GM18858 (cell line): ENCODE measurements at regions not wholly inside any gene's neighbourhood (a gene's known extent, or its start where the extent isn't known, plus 50 kb on each side); places are given as distances from the start of the nearest gene placed in this dataset.
"Not testable (repeated sequence)": the region's sequence is repeated elsewhere in the genome, so short reads cannot be mapped to it uniquely, and the experiment has no call there.

Experiments
- ATAC-seq: cut with Tn5 transposase; IDR thresholded peaks from one replicate; pipeline ENCODE4 v1.9.1; 2021; ENCODE audit not compliant: unreplicated experiment

GRCh38 chr4:104330125-104330905 lies 164.4 kb downstream of the CXXC4 start:
- ATAC-seq: no peak

GRCh38 chr4:104326991-104327694 lies 167.6 kb downstream of the CXXC4 start:
- not testable (repeated sequence) for ATAC-seq

- no peak for ATAC-seq
These were observed 192.0 kb downstream of the CXXC4 start for GRCh38 chr4:104302731-104303130.

GRCh38 chr4:104294811-104295210 lies 199.9 kb downstream of the CXXC4 start:
- ATAC-seq: no peak

- ATAC-seq: no peak
These were observed 207.8 kb downstream of the CXXC4 start for GRCh38 chr4:104286867-104287266.

- ATAC-seq: no peak
These were observed 211.4 kb downstream of the CXXC4 start for GRCh38 chr4:104283303-104283702.

DNA sequence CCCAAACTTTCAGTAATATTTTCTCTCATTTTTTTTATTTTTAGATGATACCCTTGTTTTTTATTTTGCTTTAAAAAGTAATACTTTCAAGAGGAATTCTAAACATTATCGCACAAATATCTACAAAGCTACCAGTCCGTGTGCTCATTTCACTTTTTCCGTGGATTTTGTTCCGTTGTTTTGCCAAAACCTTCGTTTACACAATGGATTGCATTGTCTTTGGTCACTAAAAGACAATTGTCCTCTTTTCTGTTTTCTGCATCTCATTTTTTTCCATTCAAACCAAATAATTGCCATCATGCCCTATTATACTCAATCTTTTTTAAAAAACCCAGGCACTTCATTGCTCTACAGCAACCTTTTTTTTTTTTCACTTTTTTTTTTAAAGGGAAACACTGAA lies 214.9 kb downstream of the CXXC4 start:
- ATAC-seq: no peak

- ATAC-seq: no peak
These were observed 221.7 kb downstream of the CXXC4 start for GRCh38 chr4:104272966-104273365.

GRCh38 chr4:104269603-104270002 lies 225.1 kb downstream of the CXXC4 start:
- not testable (repeated sequence) for ATAC-seq

DNA sequence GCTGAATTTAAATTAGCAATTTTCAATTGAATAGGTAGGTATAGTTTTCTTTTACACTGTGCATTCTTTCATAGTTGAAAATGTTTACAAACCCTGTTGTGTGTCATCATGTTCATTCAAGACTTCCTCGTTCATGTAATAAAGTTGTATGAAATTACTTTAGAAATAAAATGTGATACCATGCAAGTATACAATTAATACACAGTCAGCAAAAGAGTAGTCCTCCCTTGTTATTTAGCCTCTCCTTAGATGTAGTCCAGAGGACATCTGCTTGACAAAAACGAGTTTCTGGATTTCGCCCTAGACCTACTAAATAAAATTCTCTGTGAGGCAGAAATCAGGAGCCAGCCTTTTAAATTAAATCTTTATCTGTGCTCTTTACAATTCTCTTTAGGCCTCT lies 231.6 kb downstream of the CXXC4 start:
- no peak for ATAC-seq

DNA sequence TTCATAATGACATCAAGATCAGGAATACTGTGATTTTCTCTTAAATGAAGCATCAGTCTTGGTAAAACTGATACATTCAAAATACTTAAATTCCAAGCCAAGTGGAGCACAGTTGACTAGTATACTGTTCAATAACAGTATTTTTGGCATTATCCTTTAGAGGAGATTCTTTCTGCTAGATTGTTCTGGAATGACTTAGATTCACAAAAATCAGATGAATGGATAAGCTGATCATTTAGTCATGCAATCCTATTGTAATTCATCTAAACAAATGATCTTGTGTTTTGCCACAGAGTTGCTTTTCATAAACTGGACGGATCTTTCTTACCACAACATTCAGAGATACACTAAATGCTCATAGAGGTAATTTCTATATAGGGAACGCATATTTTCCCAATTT lies 232.0 kb downstream of the CXXC4 start:
- ATAC-seq: no peak

- ATAC-seq: no peak
These were observed 246.0 kb downstream of the CXXC4 start for GRCh38 chr4:104248726-104249125.

DNA sequence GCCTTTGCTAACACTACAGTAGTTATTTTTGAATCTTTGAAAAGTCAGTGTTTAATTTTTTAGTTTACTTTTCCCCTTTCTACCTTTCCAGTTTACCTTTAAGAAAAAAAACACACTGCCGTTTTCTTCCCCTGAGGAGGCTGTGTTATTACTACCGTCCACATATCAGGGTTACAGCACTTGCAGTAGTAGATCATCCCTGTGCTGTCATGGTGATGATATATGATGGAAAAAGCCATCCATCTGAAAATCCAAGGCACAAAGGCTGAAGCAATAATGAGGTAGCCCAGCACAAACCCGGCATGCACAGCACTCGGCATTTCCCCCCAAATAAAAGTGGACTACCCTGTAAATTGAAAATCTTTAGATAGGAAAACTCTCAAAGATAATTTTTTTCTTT lies 258.7 kb downstream of the CXXC4 start:
- no peak for ATAC-seq

- no peak for ATAC-seq
These were observed 277.2 kb downstream of the CXXC4 start for GRCh38 chr4:104217526-104217925.

DNA sequence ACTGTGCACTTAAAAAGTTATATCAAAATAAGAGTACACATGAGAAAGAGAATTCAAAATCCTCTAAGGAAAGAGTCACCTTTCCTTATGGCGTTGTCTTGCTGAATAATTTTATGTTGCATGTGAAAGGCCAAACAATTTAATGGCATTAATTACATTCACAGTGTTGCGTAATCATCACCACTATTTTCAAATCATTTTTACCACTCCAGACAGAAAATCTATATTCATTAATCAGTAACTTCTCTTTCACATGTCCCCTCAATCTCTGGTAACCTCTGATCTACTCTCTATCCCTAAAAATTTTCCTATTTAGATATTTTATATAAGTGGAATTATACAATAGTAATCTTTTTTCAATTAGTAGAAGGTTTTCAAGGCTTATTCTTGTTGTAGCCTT lies 283.0 kb downstream of the CXXC4 start:
- ATAC-seq: no peak

GRCh38 chr4:104210420-104210819 lies 284.3 kb downstream of the CXXC4 start:
- ATAC-seq: no peak

DNA sequence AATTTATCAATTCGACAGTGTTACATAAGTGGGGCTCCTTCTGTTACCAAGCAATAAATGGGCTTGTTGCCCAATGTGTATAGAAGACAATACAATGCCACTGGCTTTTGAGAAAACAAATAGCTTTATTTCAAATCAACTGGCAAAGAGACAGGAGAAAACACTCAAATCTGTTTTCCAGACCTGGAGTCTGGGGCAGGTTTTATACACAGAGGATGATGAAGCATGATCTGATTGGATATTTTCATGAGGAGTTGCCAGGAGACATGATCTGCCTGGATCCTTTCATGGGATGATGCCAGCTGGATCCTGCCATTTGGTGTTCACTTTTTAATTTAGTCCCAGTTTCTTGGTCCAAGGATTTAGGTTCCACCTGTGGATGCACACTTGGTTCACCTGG lies 287.9 kb downstream of the CXXC4 start:
- no peak for ATAC-seq

DNA sequence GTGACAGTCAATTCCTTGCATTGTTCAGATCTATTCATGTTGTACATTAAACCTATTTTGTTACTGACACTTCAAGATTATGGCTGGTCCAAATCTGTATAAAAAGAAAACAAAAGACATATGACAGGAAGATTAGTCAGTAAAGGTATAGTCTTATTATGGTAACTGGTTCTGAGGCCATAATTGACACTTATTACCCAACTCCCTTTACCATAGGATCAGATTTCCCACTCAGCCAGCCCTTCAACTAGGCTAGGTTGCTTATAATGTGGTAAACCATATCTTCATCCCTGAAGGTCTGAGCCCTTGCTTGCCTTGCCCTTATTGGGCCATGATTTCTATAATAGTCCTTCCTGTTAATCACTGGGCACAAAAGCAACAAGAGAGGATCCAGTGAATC lies 289.6 kb downstream of the CXXC4 start:
- ATAC-seq: no peak

GRCh38 chr4:104188301-104188700 lies 306.4 kb downstream of the CXXC4 start:
- no peak for ATAC-seq

DNA sequence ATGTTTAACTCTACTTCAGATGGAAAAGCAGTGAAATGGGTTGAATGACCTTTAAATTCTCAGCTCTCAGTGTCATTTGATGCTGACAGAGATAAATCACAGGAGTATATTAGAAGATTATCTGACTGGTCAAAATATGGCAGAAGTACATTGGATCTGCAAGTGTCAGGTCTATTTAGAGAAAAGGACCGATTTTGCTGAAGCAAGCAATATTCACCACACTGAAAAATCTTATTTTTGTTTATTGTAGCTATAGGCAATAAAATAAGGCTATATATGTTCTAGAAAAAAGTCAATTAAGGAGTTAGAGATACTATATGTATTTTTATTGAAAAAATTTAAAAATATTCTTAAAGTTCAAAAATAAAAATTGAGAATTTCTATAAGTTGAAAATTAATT lies 325.3 kb downstream of the CXXC4 start:
- no peak for ATAC-seq

DNA sequence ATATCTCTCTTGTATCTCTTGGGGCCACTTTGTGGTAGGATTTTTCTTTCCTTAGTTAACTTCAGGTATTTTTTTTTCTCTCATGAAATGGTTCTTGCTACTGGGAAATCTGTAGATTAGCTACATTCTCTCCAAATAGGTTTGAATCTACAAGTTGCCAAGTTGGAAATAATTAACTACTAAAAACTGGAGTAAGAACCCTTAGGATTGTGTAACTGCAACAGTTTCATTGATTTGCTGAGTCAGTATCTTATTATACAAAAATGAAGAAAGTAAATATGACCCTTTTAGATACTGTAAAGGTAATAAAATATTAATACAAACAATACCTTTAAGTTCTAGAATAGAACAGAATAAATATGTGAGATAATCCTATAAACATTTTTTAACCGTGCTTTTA lies 327.9 kb downstream of the CXXC4 start:
- no peak for ATAC-seq

DNA sequence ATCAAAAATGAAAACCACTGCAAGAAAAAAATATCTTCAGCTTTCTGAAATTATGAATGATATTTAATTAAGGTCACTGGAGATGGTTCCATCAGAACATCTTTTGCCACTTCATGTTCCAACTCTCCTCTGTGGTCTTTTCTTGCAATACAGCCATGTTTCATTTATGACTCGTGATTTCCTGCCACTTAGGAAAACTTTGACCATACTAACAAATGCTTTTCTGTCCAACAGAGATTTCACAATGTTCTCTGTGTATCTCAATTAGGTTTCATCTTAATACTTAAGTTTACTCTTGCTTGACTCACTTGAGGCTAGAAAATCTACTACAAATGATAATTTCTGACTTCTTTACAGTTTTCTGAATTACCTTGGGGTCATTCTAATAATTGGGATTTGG lies 330.9 kb downstream of the CXXC4 start:
- no peak for ATAC-seq

GRCh38 chr4:104146048-104146447 lies 348.6 kb downstream of the CXXC4 start:
- ATAC-seq: no peak
